Common myeloid progenitor, CD34-positive (primary cell): ENCODE measurements at regions not wholly inside any gene's neighbourhood (a gene's known extent, or its start where the extent isn't known, plus 50 kb on each side); places are given as distances from the start of the nearest gene placed in this dataset.
"Not testable (repeated sequence)": the region's sequence is repeated elsewhere in the genome, so short reads cannot be mapped to it uniquely, and the experiment has no call there.

ENCODE experiments used
- CTCF ChIA-PET: fragments of 350-600 bp; sonication (Branson Sonifier 250); formaldehyde crosslinking; loops from one replicate; lab custom pipeline; 2021; ENCODE audit warnings: antibody characterized with exemption; lab: Charles Lee
- POLR2A ChIA-PET: fragments of 350-600 bp; sonication (Branson Sonifier 250); formaldehyde crosslinking; loops from one replicate; lab custom pipeline; 2021; ENCODE audit warnings: antibody characterized with exemption; lab: Charles Lee
- DNase-seq, 3 donors: peaks; one replicate each; pipeline versions ENCODE4 v3.0.0 to v3.0.0-alpha.2; 2013
- H3K27ac ChIP-seq, 2 experiments: 1 replicate in 1 of 2; 2 replicates in 1 of 2; pipeline ENCODE4 v1.7.0; 2013; ENCODE audit warnings: inconsistent platforms in 2 of 2, low read length in 2 of 2, mild to moderate bottlenecking in 2 of 2, low read depth in 1 of 2, moderate library complexity in 1 of 2; ENCODE audit not compliant: severe bottlenecking in 2 of 2, insufficient read depth in 1 of 2, poor library complexity in 1 of 2
- H3K27me3 ChIP-seq, 5 experiments: replicated peaks in 2 of 5; 1 replicate in 3 of 5; 2 replicates in 2 of 5; pipeline versions ENCODE4 v1.6.1 to v1.7.0; 2013; ENCODE audit warnings: low read length in 4 of 5, mild to moderate bottlenecking in 2 of 5, moderate library complexity in 2 of 5, inconsistent platforms in 1 of 5; ENCODE audit not compliant: insufficient read depth in 5 of 5, control insufficient read depth in 4 of 5
- H3K36me3 ChIP-seq, 4 experiments: 1 replicate in 2 of 4; 2 replicates in 2 of 4; pipeline versions ENCODE4 v1.6.1 to v1.7.0; 2013; ENCODE audit warnings: low read length in 3 of 4, control low read depth in 1 of 4, mild to moderate bottlenecking in 1 of 4; ENCODE audit not compliant: control insufficient read depth in 4 of 4, insufficient read depth in 4 of 4
- H3K4me1 ChIP-seq, 4 experiments: 1 replicate in 3 of 4; 2 replicates in 1 of 4; pipeline versions ENCODE4 v1.6.1 to v1.7.1; 2013; ENCODE audit warnings: low read length in 3 of 4, mild to moderate bottlenecking in 3 of 4, control low read depth in 1 of 4, inconsistent platforms in 1 of 4, moderate library complexity in 1 of 4; ENCODE audit not compliant: control insufficient read depth in 4 of 4, insufficient read depth in 4 of 4; ENCODE audit errors: control extremely low read depth in 1 of 4
- H3K4me3 ChIP-seq, 7 experiments: 1 replicate in 4 of 7; 2 replicates in 3 of 7; pipeline versions ENCODE4 v1.5.1 to v1.7.0; 2013; ENCODE audit warnings: mild to moderate bottlenecking in 7 of 7, low read length in 6 of 7, moderate library complexity in 6 of 7, inconsistent platforms in 2 of 7, low read depth in 2 of 7, control low read depth in 1 of 7; ENCODE audit not compliant: insufficient read depth in 4 of 7, control insufficient read depth in 1 of 7; ENCODE audit errors: extremely low read depth in 1 of 7
- H3K9me3 ChIP-seq, 5 experiments: 1 replicate in 4 of 5; 2 replicates in 1 of 5; pipeline versions ENCODE4 v1.6.1 to v1.7.1; 2013; ENCODE audit warnings: low read length in 4 of 5, mild to moderate bottlenecking in 2 of 5, inconsistent platforms in 1 of 5, low read depth in 1 of 5, moderate library complexity in 1 of 5; ENCODE audit not compliant: control insufficient read depth in 4 of 5, insufficient read depth in 2 of 5; ENCODE audit errors: control extremely low read depth in 1 of 5
- WGBS: methylation state at CpG from one replicate; pipeline ENCODE4 v1.1.5; 2013; ENCODE audit not compliant: insufficient coverage; 5-methylcytosine and 5-hydroxymethylcytosine counted together

DNA sequence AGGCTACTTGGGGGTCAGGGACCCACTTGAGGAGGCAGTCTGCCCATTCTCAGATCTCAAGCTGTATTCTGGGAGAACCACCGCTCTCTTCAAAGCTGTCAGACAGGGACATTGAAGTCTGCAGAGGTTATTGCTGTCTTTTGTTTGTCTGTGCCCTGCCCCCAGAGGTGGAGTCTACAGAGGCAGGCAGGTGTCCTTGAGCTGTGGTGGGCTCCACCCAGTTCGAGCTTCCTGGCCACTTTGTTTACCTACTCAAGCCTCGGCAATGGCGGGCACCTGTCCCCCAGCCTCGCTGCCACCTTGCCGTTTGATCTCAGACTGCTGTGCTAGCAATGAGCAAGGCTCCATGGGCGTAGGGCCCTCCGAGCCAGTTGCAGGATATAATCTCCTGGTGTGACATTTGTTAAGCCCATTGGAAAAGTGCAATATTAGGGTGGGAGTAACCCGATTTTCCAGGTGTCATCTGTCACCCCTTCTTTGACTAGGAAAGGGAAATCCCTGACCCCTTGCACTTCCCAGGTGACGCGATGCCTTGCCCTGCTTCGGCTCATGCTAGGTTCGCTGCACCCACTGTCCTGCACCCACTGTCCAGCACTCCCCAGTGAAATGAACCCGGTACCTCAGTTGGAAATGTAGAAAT lies 96.4 kb downstream of the ZNF92 start:
- H3K4me3 ChIP-seq, H3K4me1 ChIP-seq, H3K9me3 ChIP-seq, DNase-seq, POLR2A ChIA-PET, CTCF ChIA-PET, H3K27ac ChIP-seq, H3K36me3 ChIP-seq, H3K27me3 ChIP-seq: not testable (repeated sequence)
- WGBS: 92% methylated on average over 9 of the region's 14 CpGs

DNA sequence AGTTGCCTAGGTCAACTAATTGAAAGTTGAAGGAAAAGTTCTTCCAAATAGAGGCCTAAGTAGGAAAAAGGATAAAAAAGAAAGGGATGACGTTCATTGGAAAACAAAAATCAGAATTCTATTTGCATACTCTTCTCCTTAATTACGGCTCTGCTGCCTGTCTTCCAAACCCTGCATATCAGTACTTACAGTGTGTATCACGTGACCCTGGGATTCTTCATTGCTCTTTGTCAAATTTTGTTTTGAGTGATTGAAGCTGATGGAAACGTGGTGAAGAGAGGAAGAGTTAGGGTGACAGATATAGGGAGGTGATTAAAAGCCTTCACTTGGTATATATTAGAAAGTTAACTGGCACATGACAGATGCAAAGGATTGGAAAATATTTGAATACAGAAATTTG lies 97.9 kb downstream of the ZNF92 start:
- H3K4me1 ChIP-seq: peaks cover 0 to 11% (median 5%) of the 10 kb centered on the region in 4 experiments
- no peaks in the 10 kb centered on the region for H3K36me3 ChIP-seq
- H3K4me3 ChIP-seq: no peak overlapping the region
- no peak for DNase-seq
- POLR2A ChIA-PET: no interaction called here
- CTCF ChIA-PET: no interaction called here
- H3K9me3 ChIP-seq: peaks cover 0 to 3% (median 0%) of the 10 kb centered on the region in 5 experiments
- H3K27me3 ChIP-seq: no peaks in the 10 kb centered on the region
- no peak overlapping the region for H3K27ac ChIP-seq
- WGBS: 93% methylated on average over 2 of the region's 4 CpGs

DNA sequence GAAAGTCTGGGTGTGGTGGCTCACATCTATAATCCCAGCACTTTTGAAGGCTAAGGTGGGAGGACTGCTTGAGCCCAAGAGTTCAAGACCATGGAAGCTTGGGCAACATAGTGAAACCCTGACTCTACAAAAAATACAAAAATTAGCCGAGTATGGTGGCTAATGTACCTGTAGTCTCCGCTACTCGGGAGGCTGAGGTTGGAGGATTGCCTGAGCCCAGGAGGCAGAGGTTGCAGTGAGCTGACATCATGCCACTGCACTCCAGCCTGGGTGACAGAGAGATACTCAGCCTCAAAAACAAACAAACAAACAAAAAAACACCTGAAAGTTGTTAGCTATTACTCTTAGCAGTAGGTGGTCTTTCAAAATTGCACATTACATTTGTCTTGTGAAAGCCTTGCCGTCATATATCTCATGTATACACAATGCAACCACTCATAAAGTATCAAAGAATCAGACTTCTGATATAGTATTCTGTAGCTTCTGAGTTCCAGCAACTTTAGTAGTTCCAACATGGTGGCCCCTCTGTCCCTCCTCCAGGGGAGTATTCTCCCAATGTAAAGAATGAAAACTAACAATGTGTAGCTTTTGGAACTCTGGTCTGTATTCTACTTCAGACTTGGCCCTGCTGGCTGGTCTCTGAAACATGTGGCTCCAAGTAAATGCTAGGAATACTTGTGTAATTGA lies 101.5 kb downstream of the ZNF92 start:
- Histone ChIP-seq H3K27ac (no peak overlapping the region), H3K27me3 (no peaks in the 10 kb centered on the region), H3K9me3 (peaks cover 0 to 18% (median 1%) of the 10 kb centered on the region in 5 experiments), H3K4me3 (no peak overlapping the region), H3K4me1 (peaks cover 0 to 11% (median 5%) of the 10 kb centered on the region in 4 experiments), H3K36me3 (no peaks in the 10 kb centered on the region)
- 100% methylated on average over 3 of the region's 4 CpGs for WGBS
- DNase-seq: no peak
- POLR2A ChIA-PET: no interaction called here
- CTCF ChIA-PET: no interaction called here

DNA sequence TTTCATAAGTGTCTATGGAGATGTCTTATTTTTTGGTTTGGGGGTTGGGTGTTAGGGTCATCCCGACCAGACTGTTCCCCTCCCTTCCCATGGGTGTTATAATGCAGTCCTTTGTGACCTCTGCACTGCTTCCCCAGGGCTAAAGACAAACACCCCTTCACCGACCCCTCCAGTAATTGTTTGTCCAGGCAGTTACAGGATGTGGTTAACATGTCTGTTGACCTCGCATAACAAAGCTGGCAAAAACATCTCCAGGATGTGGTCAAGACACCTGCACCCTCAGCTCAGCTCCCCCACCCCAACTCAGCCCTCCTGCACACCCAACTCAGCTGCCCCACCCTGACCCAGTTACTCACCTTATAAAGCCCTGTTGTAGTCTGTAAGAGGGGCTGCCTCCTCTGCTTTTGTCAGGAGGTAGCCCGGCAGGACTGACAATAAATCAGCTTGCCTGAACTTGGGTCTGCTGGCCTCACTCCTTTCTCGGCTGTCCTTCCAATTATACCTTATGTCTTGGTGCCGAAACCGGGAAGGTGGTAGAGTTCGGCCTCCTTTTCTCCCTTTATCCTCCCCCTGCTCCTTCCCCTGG lies 102.2 kb downstream of the ZNF92 start:
- peak in 1 of 3 donors; percentile 18 for DNase-seq
- no peaks in the 10 kb centered on the region for H3K27me3 ChIP-seq
- no peak overlapping the region for H3K27ac ChIP-seq
- H3K9me3 ChIP-seq: peaks cover 0 to 22% (median 0%) of the 10 kb centered on the region in 5 experiments
- peaks cover 0 to 11% (median 5%) of the 10 kb centered on the region in 4 experiments for H3K4me1 ChIP-seq
- POLR2A ChIA-PET: no interaction called here
- H3K4me3 ChIP-seq: no peak overlapping the region
- H3K36me3 ChIP-seq: no peaks in the 10 kb centered on the region
- CTCF ChIA-PET: no interaction called here
- WGBS: 80% methylated on average over 5 of the region's 8 CpGs

DNA sequence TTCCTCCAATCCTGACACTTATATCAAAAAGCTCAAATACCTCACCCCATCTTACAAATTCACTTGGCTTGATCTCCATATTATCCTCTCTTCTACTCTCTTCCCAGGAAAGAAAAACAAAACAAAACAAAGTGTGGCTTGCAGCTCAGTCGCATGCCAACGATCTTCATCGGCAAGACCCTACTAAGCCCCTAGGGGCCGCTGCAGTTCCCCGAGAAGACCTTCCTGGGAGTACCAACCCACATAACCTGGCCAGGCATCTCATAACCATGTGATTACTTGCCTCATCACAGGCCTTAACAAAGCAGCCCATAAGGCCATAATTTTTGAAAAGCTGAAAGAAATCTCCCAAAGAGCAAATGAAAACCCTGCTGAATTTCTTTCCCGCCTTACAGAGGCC lies 103.7 kb downstream of the ZNF92 start:
- Histone ChIP-seq H3K27ac (no peak overlapping the region), H3K9me3 (peaks cover 0 to 22% (median 0%) of the 10 kb centered on the region in 5 experiments), H3K4me1 (peaks cover 0 to 11% (median 5%) of the 10 kb centered on the region in 4 experiments), H3K4me3 (no peak overlapping the region), H3K27me3 (no peaks in the 10 kb centered on the region), H3K36me3 (no peaks in the 10 kb centered on the region)
- ChIA-PET CTCF (no interaction called here), POLR2A (no interaction called here)
- no peak for DNase-seq
- WGBS: 90% methylated on average over 6 of the region's 6 CpGs

DNA sequence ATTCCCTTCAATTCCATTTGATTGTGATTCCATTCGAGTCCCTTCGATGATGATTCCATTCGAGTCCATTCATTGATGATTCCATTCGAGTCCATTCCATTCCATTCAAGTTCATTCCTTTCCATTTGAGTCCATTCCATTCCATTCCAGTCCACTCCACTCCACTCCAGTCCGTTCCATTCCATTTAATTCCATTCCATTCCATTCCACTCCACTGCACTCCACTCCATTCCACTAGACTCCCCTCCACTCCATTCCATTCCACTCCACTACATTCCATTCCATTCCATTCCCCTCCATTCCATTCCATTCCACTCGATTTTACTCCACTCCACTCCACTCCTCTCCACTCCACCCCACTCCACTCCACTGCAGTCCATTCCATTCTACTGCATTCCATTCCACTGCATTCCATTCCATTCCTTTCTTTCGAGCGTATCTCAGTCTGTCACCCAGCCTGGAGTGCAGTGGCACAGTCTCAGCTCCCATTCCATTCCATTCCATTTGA lies 115.7 kb downstream of the ZNF92 start:
- H3K27me3 ChIP-seq: no peaks in the 10 kb centered on the region
- WGBS: 90% methylated on average over 8 of the region's 8 CpGs
- POLR2A ChIA-PET: no interaction called here
- peaks cover 0 to 12% (median 9%) of the 10 kb centered on the region in 5 experiments for H3K9me3 ChIP-seq
- no peak for DNase-seq
- no peak overlapping the region for H3K4me3 ChIP-seq
- CTCF ChIA-PET: no interaction called here
- H3K36me3 ChIP-seq: no peaks in the 10 kb centered on the region
- H3K27ac ChIP-seq: no peak overlapping the region
- no peaks in the 10 kb centered on the region for H3K4me1 ChIP-seq

DNA sequence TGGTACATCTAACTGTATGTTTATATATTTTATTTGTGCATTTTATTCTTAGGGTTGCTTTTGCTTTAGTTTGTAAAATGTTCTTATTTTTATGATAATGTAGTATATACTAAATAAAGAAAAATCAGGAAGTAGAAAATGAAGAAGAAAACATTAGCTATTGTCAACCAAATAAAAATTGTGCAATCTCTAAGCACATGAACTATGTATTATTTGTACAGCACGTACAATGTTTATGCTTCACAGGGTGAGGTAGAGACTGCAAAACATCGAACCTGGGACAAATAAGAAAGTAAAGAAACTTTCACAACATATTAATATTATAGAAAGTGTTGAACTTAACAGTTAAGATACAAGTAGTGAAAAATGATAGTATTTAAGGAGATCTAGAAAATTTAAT lies 123.0 kb downstream of the ZNF92 start:
- H3K4me3 ChIP-seq, H3K9me3 ChIP-seq, H3K27me3 ChIP-seq, DNase-seq, H3K4me1 ChIP-seq, CTCF ChIA-PET, H3K27ac ChIP-seq, H3K36me3 ChIP-seq, POLR2A ChIA-PET: not testable (repeated sequence)
- no CpG with 5 or more reads among the region's 2 CpGs for WGBS
